ENCODE measurements at regions not wholly inside any gene's neighbourhood (a gene's known extent, or its start where the extent isn't known, plus 50 kb on each side); places are given as distances from the start of the nearest gene placed in this dataset.

GRCh38 chr3:44078863-44079262, 162.8 kb upstream of the TOPAZ1 start:
- DNase-seq (ENCODE audit: low read depth, low spot score) (no peak), FAIRE-seq (no peak)
- no peak for TF ChIP-seq EZH2 (IDR thresholded peaks at IDR 0.05; ENCODE audit: low read length)
- no peak for TF ChIP-seq CTCF (optimal IDR thresholded peaks at IDR 0.05 in 1 of 3, IDR thresholded peaks at IDR 0.05 in 1 of 3, conservative IDR thresholded peaks at IDR 0.05 in 1 of 3; ENCODE audit: extremely low read depth in 1 of 3, insufficient read depth in 2 of 3, low read length in 3 of 3)
- Histone ChIP-seq H3K27me3 (ENCODE audit: control insufficient read depth, extremely low read depth, insufficient read depth, low read length) (no peaks in the 10 kb centered on the region), H3K4me3 (ENCODE audit: control insufficient read depth in 2 of 3, extremely low read depth in 1 of 3, insufficient read depth in 2 of 3, low read depth in 1 of 3, low read length in 3 of 3) (no peak overlapping the region), H3K27ac (ENCODE audit: control insufficient read depth, insufficient read depth, low read length) (no peak overlapping the region), H3K9me1 (ENCODE audit: control insufficient read depth, extremely low read depth, insufficient read depth, low read length) (peaks cover 3% of the 10 kb centered on the region), H3K9ac (ENCODE audit: control insufficient read depth, extremely low read depth, insufficient read depth, low read length) (no peak overlapping the region), H4K20me1 (ENCODE audit: control insufficient read depth, extremely low read depth, insufficient read depth, low read length) (no peaks in the 10 kb centered on the region), H3K79me2 (ENCODE audit: control insufficient read depth, insufficient read depth, low read length) (no peaks in the 10 kb centered on the region), H3K4me1 (ENCODE audit: control insufficient read depth, extremely low read depth, insufficient read depth, low read length) (no peaks in the 10 kb centered on the region), H3K4me2 (ENCODE audit: control insufficient read depth, extremely low read depth, insufficient read depth, low read depth, low read length) (no peak overlapping the region), H2AFZ (ENCODE audit: control insufficient read depth, low read length) (no peak overlapping the region), H3K36me3 (ENCODE audit: control insufficient read depth in 2 of 2, extremely low read depth in 1 of 2, insufficient read depth in 2 of 2, low read length in 2 of 2) (no peaks in the 10 kb centered on the region), H3K9me3 (ENCODE audit: control insufficient read depth, low read depth, low read length) (no peaks in the 10 kb centered on the region)
- dilution Hi-C loops (cut with MboI; ENCODE audit: extremely low pct_ligation_motif_present, low sequenced_read_pairs): no loop called here

- no peaks in the 10 kb centered on the region for H3K27me3 ChIP-seq (ENCODE audit: control insufficient read depth, extremely low read depth, insufficient read depth, low read length)
- H3K9me3 ChIP-seq (ENCODE audit: control insufficient read depth, low read depth, low read length): no peaks in the 10 kb centered on the region
- DNase-seq (ENCODE audit: low read depth, low spot score): no peak
- dilution Hi-C loops (cut with MboI; ENCODE audit: extremely low pct_ligation_motif_present, low sequenced_read_pairs): no loop called here
- H4K20me1 ChIP-seq (ENCODE audit: control insufficient read depth, extremely low read depth, insufficient read depth, low read length): no peaks in the 10 kb centered on the region
- no peaks in the 10 kb centered on the region for H3K36me3 ChIP-seq (ENCODE audit: control insufficient read depth in 2 of 2, extremely low read depth in 1 of 2, insufficient read depth in 2 of 2, low read length in 2 of 2)
- no peak for TF ChIP-seq EZH2 (IDR thresholded peaks at IDR 0.05; ENCODE audit: low read length)
- TF ChIP-seq CTCF (optimal IDR thresholded peaks at IDR 0.05 in 1 of 3, IDR thresholded peaks at IDR 0.05 in 1 of 3, conservative IDR thresholded peaks at IDR 0.05 in 1 of 3; ENCODE audit: extremely low read depth in 1 of 3, insufficient read depth in 2 of 3, low read length in 3 of 3): no peak
- H3K4me3 ChIP-seq (ENCODE audit: control insufficient read depth in 2 of 3, extremely low read depth in 1 of 3, insufficient read depth in 2 of 3, low read depth in 1 of 3, low read length in 3 of 3): no peak overlapping the region
- no peak overlapping the region for H3K27ac ChIP-seq (ENCODE audit: control insufficient read depth, insufficient read depth, low read length)
- no peak overlapping the region for H2AFZ ChIP-seq (ENCODE audit: control insufficient read depth, low read length)
- H3K4me1 ChIP-seq (ENCODE audit: control insufficient read depth, extremely low read depth, insufficient read depth, low read length): no peaks in the 10 kb centered on the region
- H3K9ac ChIP-seq (ENCODE audit: control insufficient read depth, extremely low read depth, insufficient read depth, low read length): no peak overlapping the region
- no peak for FAIRE-seq
- H3K79me2 ChIP-seq (ENCODE audit: control insufficient read depth, insufficient read depth, low read length): no peaks in the 10 kb centered on the region
- peaks cover 3% of the 10 kb centered on the region for H3K9me1 ChIP-seq (ENCODE audit: control insufficient read depth, extremely low read depth, insufficient read depth, low read length)
- H3K4me2 ChIP-seq (ENCODE audit: control insufficient read depth, extremely low read depth, insufficient read depth, low read depth, low read length): no peak overlapping the region
Measured at GRCh38 chr3:44079916-44080315, 161.8 kb upstream of the TOPAZ1 start.

Measured in keratinocyte (primary cell).